Mucosa of descending colon (tissue), 3 donors: ENCODE measurements at regions not wholly inside any gene's neighbourhood (a gene's known extent, or its start where the extent isn't known, plus 50 kb on each side); places are given as distances from the start of the nearest gene placed in this dataset.

Experiments
- ATAC-seq: fragments of 200-7000 bp; cut with Tn5 transposase; one replicate; pipeline ENCODE4 v1.9.1; 2020; ENCODE audit warnings: mild to moderate bottlenecking, moderate library complexity
- DNase-seq, 3 donors: peaks; one replicate each; pipeline ENCODE4 v3.0.0-alpha.2; 2020
- H3K36me3 ChIP-seq: fragments of 200-600 bp; one replicate; pipeline ENCODE4 v1.8.0; 2021; ENCODE audit warnings: low read depth, mild to moderate bottlenecking
- H3K4me1 ChIP-seq: fragments of 200-600 bp; one replicate; pipeline ENCODE4 v1.8.0; 2021; ENCODE audit warnings: low read depth, mild to moderate bottlenecking
- H3K4me3 ChIP-seq: fragments of 200-600 bp; one replicate; pipeline ENCODE4 v1.8.0; 2021; ENCODE audit warnings: mild to moderate bottlenecking
- H3K9me3 ChIP-seq: fragments of 200-600 bp; one replicate; pipeline ENCODE4 v1.8.0; 2021; ENCODE audit warnings: mild to moderate bottlenecking
- CTCF ChIP-seq: fragments of 200-600 bp; IDR thresholded peaks from one replicate; pipeline ENCODE4 v1.8.0; 2022; ENCODE audit warnings: antibody characterized with exemption, mild to moderate bottlenecking
- intact Hi-C, 2 donors: fragments of 100-400 bp; cut with DNase I in 1 of 2; cut with micrococcal nuclease in 1 of 2; formaldehyde crosslinking; loops; one replicate each; pipeline versions ENCODE4 v1.11.0 to v1.11.1; 2022; cut with DNase I, micrococcal nuclease
- donor health status: DM: no; HTN: no; CAD: no; lungs with moderate emphysema.
- donor health status: DM: no; HTN: no; CAD: no.
- donor health status: DM: no; HTN: yes; CAD: no.

- DNase-seq (no peak), ATAC-seq (no peak)
- no peaks in the 10 kb centered on the region for H3K4me1 ChIP-seq
- intact Hi-C loops: no loop called here
- H3K4me3 ChIP-seq: no peak overlapping the region
- H3K9me3 ChIP-seq: no peaks in the 10 kb centered on the region
- no peak for TF ChIP-seq CTCF
- H3K36me3 ChIP-seq: no peaks in the 10 kb centered on the region
Measured at GRCh38 chr2:6538607-6539006, 327.1 kb downstream of the CMPK2 start.

- no peak for TF ChIP-seq CTCF
- intact Hi-C loops: no loop called here
- Histone ChIP-seq H3K36me3 (no peaks in the 10 kb centered on the region), H3K4me1 (no peaks in the 10 kb centered on the region), H3K9me3 (no peaks in the 10 kb centered on the region), H3K4me3 (no peak overlapping the region)
- DNase-seq (no peak), ATAC-seq (no peak)
Measured at GRCh38 chr2:6545336-6545735, 320.4 kb downstream of the CMPK2 start.

- no peak for ATAC-seq
- Histone ChIP-seq H3K4me3 (no peak overlapping the region), H3K4me1 (no peaks in the 10 kb centered on the region), H3K9me3 (no peaks in the 10 kb centered on the region), H3K36me3 (no peaks in the 10 kb centered on the region)
- TF ChIP-seq CTCF: no peak
- DNase-seq: no peak
- intact Hi-C loops: no loop called here
Measured at GRCh38 chr2:6545795-6546194, 319.9 kb downstream of the CMPK2 start.

- intact Hi-C loops: no loop called here
- no peak for ATAC-seq
- Histone ChIP-seq H3K4me3 (no peak overlapping the region), H3K9me3 (no peaks in the 10 kb centered on the region), H3K4me1 (no peaks in the 10 kb centered on the region), H3K36me3 (no peaks in the 10 kb centered on the region)
- no peak for DNase-seq
- TF ChIP-seq CTCF: no peak
Measured at GRCh38 chr2:6554466-6554865, 311.2 kb downstream of the CMPK2 start.

- Histone ChIP-seq H3K4me1 (no peaks in the 10 kb centered on the region), H3K36me3 (no peaks in the 10 kb centered on the region), H3K9me3 (no peaks in the 10 kb centered on the region), H3K4me3 (no peak overlapping the region)
- DNase-seq: no peak
- ATAC-seq: no peak
- intact Hi-C loops: no loop called here
- no peak for TF ChIP-seq CTCF
Measured at GRCh38 chr2:6556755-6557154, 309.0 kb downstream of the CMPK2 start.

- Histone ChIP-seq H3K4me3 (no peak overlapping the region), H3K36me3 (no peaks in the 10 kb centered on the region), H3K9me3 (no peaks in the 10 kb centered on the region), H3K4me1 (no peaks in the 10 kb centered on the region)
- no peak for DNase-seq
- ATAC-seq: no peak
- TF ChIP-seq CTCF: no peak
- intact Hi-C loops: no loop called here
Measured at GRCh38 chr2:6557737-6558136, 308.0 kb downstream of the CMPK2 start.
